Neutrophil (primary cell): ENCODE measurements at regions not wholly inside any gene's neighbourhood (a gene's known extent, or its start where the extent isn't known, plus 50 kb on each side); places are given as distances from the start of the nearest gene placed in this dataset.

Experiments
- H3K27ac ChIP-seq: fragments of 200-600 bp; sonication (generic); 2 replicates; pipeline ENCODE4 v1.5.1; 2016; ENCODE audit warnings: mild to moderate bottlenecking, moderate library complexity
- H3K27me3 ChIP-seq: fragments of 200-600 bp; sonication (generic); 2 replicates; pipeline ENCODE4 v1.6.0; 2016; ENCODE audit warnings: mild to moderate bottlenecking
- H3K36me3 ChIP-seq: fragments of 200-600 bp; sonication (generic); 2 replicates; pipeline ENCODE4 v1.5.1; 2017
- H3K4me1 ChIP-seq, 2 experiments: fragments of 200-600 bp in 1 of 2; sonication (generic) in 1 of 2; 1 replicate in 1 of 2; 2 replicates in 1 of 2; pipeline versions ENCODE4 v1.5.1 to v1.6.1; 2013 to 2016; ENCODE audit warnings: low read depth in 1 of 2, low read length in 1 of 2, mild to moderate bottlenecking in 1 of 2, moderate library complexity in 1 of 2; ENCODE audit not compliant: control insufficient read depth in 1 of 2, insufficient read depth in 1 of 2
- H3K4me3 ChIP-seq, 2 experiments: fragments of 200-600 bp in 1 of 2; sonication (generic) in 1 of 2; 1 replicate in 1 of 2; 2 replicates in 1 of 2; pipeline ENCODE4 v1.5.1; 2013 to 2016; ENCODE audit warnings: low read depth in 1 of 2, low read length in 1 of 2, mild to moderate bottlenecking in 1 of 2, moderate library complexity in 1 of 2
- H3K9me3 ChIP-seq: fragments of 200-600 bp; sonication (generic); 2 replicates; pipeline ENCODE4 v1.5.1; 2016
- CTCF ChIP-seq: fragments of 200-600 bp; sonication (generic); IDR thresholded peaks from 2 replicates; pipeline ENCODE4 v1.5.1; 2016; ENCODE audit warnings: antibody characterized with exemption

- no peak for TF ChIP-seq CTCF
- no peaks in the 10 kb centered on the region for H3K9me3 ChIP-seq
- H3K27ac ChIP-seq = no peak overlapping the region
Measured at GRCh38 chr2:12061286-12062052, 315.0 kb downstream of the LPIN1 start.

GRCh38 chr2:12062053-12062395, 315.6 kb downstream of the LPIN1 start:
- Histone ChIP-seq H3K4me1 (no peaks in the 10 kb centered on the region), H3K4me3 (no peak overlapping the region), H3K9me3 (no peaks in the 10 kb centered on the region), H3K27me3 (peaks cover 23% of the 10 kb centered on the region), H3K36me3 (no peaks in the 10 kb centered on the region), H3K27ac (no peak overlapping the region)
- TF ChIP-seq CTCF = no peak

More at GRCh38 chr2:12061286-12062052, 315.0 kb downstream of the LPIN1 start:
- Histone ChIP-seq H3K4me1 (no peaks in the 10 kb centered on the region), H3K36me3 (no peaks in the 10 kb centered on the region), H3K4me3 (no peak overlapping the region), H3K27me3 (peaks cover 29% of the 10 kb centered on the region)

GRCh38 chr2:12063210-12063609, 316.8 kb downstream of the LPIN1 start:
- no peak for TF ChIP-seq CTCF
- peaks cover 11% of the 10 kb centered on the region for H3K27me3 ChIP-seq
- no peaks in the 10 kb centered on the region for H3K4me1 ChIP-seq
- no peak overlapping the region for H3K4me3 ChIP-seq
- H3K9me3 ChIP-seq = no peaks in the 10 kb centered on the region
- no peaks in the 10 kb centered on the region for H3K36me3 ChIP-seq
- no peak overlapping the region for H3K27ac ChIP-seq

- Histone ChIP-seq H3K27me3 (peaks cover 4% of the 10 kb centered on the region), H3K36me3 (no peaks in the 10 kb centered on the region), H3K4me1 (no peaks in the 10 kb centered on the region), H3K9me3 (no peaks in the 10 kb centered on the region), H3K27ac (no peak overlapping the region), H3K4me3 (no peak overlapping the region)
- TF ChIP-seq CTCF = no peak
Measured at GRCh38 chr2:12064153-12064552, 317.7 kb downstream of the LPIN1 start.

- H3K27ac ChIP-seq = no peak overlapping the region
- H3K9me3 ChIP-seq = no peaks in the 10 kb centered on the region
- H3K4me1 ChIP-seq = no peaks in the 10 kb centered on the region
- H3K4me3 ChIP-seq = no peak overlapping the region
- H3K36me3 ChIP-seq = no peaks in the 10 kb centered on the region
- TF ChIP-seq CTCF = no peak
- no peaks in the 10 kb centered on the region for H3K27me3 ChIP-seq
Measured at GRCh38 chr2:12066116-12066515, 319.7 kb downstream of the LPIN1 start.
